ENCODE measurements at regions not wholly inside any gene's neighbourhood (a gene's known extent, or its start where the extent isn't known, plus 50 kb on each side); places are given as distances from the start of the nearest gene placed in this dataset.

DNA sequence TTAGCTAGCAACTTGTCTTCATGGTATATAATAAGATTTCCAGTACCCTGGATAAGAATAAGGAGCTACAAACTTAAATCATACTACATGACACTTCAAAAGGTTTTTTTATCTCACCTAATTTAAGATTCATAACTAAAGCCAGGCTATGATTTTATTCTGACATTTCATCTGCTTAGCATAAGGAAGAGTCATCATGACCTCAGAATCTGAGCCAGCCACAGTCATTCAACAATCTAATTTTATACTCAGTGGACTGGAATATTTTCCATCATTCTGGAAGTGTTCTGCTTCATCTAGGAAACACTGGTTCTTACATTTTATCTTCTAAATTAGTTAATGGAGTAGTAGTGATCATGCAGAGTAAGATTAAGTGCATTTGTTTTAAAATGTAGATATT lies 102.1 kb upstream of the KCND2 start (continued):
- TF ChIP-seq ZSCAN29 (IDR thresholded peaks at IDR 0.05) (no peak), HDAC6 (IDR thresholded peaks at IDR 0.05; ENCODE audit: unreplicated experiment) (no peak)

- no peak for TF ChIP-seq JUND (IDR thresholded peaks at IDR 0.05; ENCODE audit: low read depth, low read length)
- TF ChIP-seq, protein P1, sequence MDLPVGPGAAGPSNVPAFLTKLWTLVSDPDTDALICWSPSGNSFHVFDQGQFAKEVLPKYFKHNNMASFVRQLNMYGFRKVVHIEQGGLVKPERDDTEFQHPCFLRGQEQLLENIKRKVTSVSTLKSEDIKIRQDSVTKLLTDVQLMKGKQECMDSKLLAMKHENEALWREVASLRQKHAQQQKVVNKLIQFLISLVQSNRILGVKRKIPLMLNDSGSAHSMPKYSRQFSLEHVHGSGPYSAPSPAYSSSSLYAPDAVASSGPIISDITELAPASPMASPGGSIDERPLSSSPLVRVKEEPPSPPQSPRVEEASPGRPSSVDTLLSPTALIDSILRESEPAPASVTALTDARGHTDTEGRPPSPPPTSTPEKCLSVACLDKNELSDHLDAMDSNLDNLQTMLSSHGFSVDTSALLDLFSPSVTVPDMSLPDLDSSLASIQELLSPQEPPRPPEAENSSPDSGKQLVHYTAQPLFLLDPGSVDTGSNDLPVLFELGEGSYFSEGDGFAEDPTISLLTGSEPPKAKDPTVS (IDR thresholded peaks at IDR 0.05; ENCODE audit: low read depth, low read length): no peak
- BruUV-seq (replicated peaks): no TSS peak
- no peaks in the 10 kb centered on the region for H3K36me3 ChIP-seq (ENCODE audit: control insufficient read depth in 2 of 2, insufficient read depth in 2 of 2, low read length in 1 of 2)
- H4K20me1 ChIP-seq (ENCODE audit: control insufficient read depth, insufficient read depth): no peaks in the 10 kb centered on the region
- H3K9me3 ChIP-seq (replicated peaks; ENCODE audit: control insufficient read depth, insufficient read depth, low read length): no peaks in the 10 kb centered on the region
- H2AFZ ChIP-seq (ENCODE audit: control insufficient read depth, low read depth, low read length): no peak overlapping the region
- H3K9ac ChIP-seq (ENCODE audit: control insufficient read depth, insufficient read depth, low read length): no peak overlapping the region
- no peak overlapping the region for H3K27ac ChIP-seq (ENCODE audit: control insufficient read depth, insufficient read depth)
- ChIA-PET POLR2A (no interaction called here), CTCF (no interaction called here), SMC1A (ENCODE audit: uncharacterized antibody, unreplicated experiment) (no interaction called here), RAD21 (ENCODE audit: unreplicated experiment) (no interaction called here)
- in situ Hi-C loops (cut with MboI): no loop called here
- no peak for FAIRE-seq
- no peak for DNase-seq (ENCODE audit: low read depth, low spot score)
- no peaks in the 10 kb centered on the region for H3K4me1 ChIP-seq (ENCODE audit: control insufficient read depth, insufficient read depth, low read length)
- no peak for ATAC-seq
- intact Hi-C loops (cut with micrococcal nuclease; ENCODE audit: unreplicated experiment): no loop called here
- no peak overlapping the region for H3K4me2 ChIP-seq (ENCODE audit: control insufficient read depth, insufficient read depth)
- H3K79me2 ChIP-seq (ENCODE audit: control insufficient read depth, insufficient read depth, low read length): no peaks in the 10 kb centered on the region
- H3K4me3 ChIP-seq: no peak overlapping the region
- WGBS (ENCODE audit: insufficient coverage, insufficient replicate concordance, low lambda C conversion rate, missing lambda C conversion rate): 0% methylated on average over 1 of the region's 1 CpG
- H3K27me3 ChIP-seq (replicated peaks in 1 of 2; ENCODE audit: control insufficient read depth in 2 of 2, insufficient read depth in 2 of 2, low read length in 1 of 2): no peaks in the 10 kb centered on the region
Measured at GRCh38 chr7:120171406-120171805, 101.6 kb upstream of the KCND2 start.

DNA sequence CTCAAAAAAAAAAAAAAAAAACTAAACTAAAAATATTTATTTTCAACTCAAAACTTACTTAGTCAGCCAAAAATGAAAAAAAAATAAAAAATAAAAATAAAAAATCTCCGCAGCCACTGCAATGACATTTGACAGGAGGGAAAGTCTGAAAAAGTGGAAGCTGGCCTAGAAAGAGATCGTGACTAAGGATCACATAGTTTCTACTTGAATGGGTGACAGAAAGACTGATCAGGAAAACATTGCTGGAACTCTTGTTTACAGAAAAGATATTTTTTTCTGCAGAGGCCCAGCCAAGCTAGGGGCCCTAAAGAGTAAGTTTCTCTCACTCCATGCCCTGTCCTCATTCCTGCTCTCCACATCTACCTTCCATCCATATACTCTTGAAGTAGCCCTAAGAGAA lies 92.8 kb upstream of the KCND2 start:
- Histone ChIP-seq H3K79me2 (ENCODE audit: control insufficient read depth, insufficient read depth, low read length) (no peaks in the 10 kb centered on the region), H3K27me3 (replicated peaks in 1 of 2; ENCODE audit: control insufficient read depth in 2 of 2, insufficient read depth in 2 of 2, low read length in 1 of 2) (no peaks in the 10 kb centered on the region), H3K4me2 (ENCODE audit: control insufficient read depth, insufficient read depth) (no peak overlapping the region), H3K4me1 (ENCODE audit: control insufficient read depth, insufficient read depth, low read length) (no peaks in the 10 kb centered on the region), H3K27ac (ENCODE audit: control insufficient read depth, insufficient read depth) (no peak overlapping the region), H2AFZ (ENCODE audit: control insufficient read depth, low read depth, low read length) (no peak overlapping the region), H3K9ac (ENCODE audit: control insufficient read depth, insufficient read depth, low read length) (no peak overlapping the region), H4K20me1 (ENCODE audit: control insufficient read depth, insufficient read depth) (no peaks in the 10 kb centered on the region), H3K36me3 (ENCODE audit: control insufficient read depth in 2 of 2, insufficient read depth in 2 of 2, low read length in 1 of 2) (no peaks in the 10 kb centered on the region), H3K9me3 (replicated peaks; ENCODE audit: control insufficient read depth, insufficient read depth, low read length) (no peaks in the 10 kb centered on the region), H3K4me3 (no peak overlapping the region)
- FAIRE-seq (no peak), DNase-seq (ENCODE audit: low read depth, low spot score) (no peak), ATAC-seq (no peak)
- ChIA-PET RAD21 (ENCODE audit: unreplicated experiment) (no interaction called here), SMC1A (ENCODE audit: uncharacterized antibody, unreplicated experiment) (interaction anchor here (1.1 kb wide), 1 partner anchor 48 kb away, joined by 3 read pairs; no protein-coding TSS in a partner anchor), CTCF (no interaction called here), POLR2A (no interaction called here)
- intact Hi-C loops (cut with micrococcal nuclease; ENCODE audit: unreplicated experiment): no loop called here
- no TSS peak for BruUV-seq (replicated peaks)
- in situ Hi-C loops (cut with MboI): no loop called here
- 0% methylated on average over 2 of the region's 2 CpGs for WGBS (ENCODE audit: insufficient coverage, insufficient replicate concordance, low lambda C conversion rate, missing lambda C conversion rate)
- TF ChIP-seq, protein P2, sequence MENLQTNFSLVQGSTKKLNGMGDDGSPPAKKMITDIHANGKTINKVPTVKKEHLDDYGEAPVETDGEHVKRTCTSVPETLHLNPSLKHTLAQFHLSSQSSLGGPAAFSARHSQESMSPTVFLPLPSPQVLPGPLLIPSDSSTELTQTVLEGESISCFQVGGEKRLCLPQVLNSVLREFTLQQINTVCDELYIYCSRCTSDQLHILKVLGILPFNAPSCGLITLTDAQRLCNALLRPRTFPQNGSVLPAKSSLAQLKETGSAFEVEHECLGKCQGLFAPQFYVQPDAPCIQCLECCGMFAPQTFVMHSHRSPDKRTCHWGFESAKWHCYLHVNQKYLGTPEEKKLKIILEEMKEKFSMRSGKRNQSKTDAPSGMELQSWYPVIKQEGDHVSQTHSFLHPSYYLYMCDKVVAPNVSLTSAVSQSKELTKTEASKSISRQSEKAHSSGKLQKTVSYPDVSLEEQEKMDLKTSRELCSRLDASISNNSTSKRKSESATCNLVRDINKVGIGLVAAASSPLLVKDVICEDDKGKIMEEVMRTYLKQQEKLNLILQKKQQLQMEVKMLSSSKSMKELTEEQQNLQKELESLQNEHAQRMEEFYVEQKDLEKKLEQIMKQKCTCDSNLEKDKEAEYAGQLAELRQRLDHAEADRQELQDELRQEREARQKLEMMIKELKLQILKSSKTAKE (IDR thresholded peaks at IDR 0.05; ENCODE audit: low read depth, poor library complexity, severe bottlenecking): no peak
- TF ChIP-seq NKRF (conservative IDR thresholded peaks at IDR 0.05): no peak
- no peak for TF ChIP-seq JUNB (IDR thresholded peaks at IDR 0.05)
- TF ChIP-seq, protein P3, sequence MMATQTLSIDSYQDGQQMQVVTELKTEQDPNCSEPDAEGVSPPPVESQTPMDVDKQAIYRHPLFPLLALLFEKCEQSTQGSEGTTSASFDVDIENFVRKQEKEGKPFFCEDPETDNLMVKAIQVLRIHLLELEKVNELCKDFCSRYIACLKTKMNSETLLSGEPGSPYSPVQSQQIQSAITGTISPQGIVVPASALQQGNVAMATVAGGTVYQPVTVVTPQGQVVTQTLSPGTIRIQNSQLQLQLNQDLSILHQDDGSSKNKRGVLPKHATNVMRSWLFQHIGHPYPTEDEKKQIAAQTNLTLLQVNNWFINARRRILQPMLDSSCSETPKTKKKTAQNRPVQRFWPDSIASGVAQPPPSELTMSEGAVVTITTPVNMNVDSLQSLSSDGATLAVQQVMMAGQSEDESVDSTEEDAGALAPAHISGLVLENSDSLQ (IDR thresholded peaks at IDR 0.05): no peak
- TF ChIP-seq RFX5 (IDR thresholded peaks at IDR 0.05; ENCODE audit: low read depth, low read length): no peak
